ENCODE measurements at regions not wholly inside any gene's neighbourhood (a gene's known extent, or its start where the extent isn't known, plus 50 kb on each side); places are given as distances from the start of the nearest gene placed in this dataset.
A peak's percentile ranks its signal among the peaks of the same experiment; 100 is the strongest.
"Not testable (repeated sequence)": the region's sequence is repeated elsewhere in the genome, so short reads cannot be mapped to it uniquely, and the experiment has no call there.

- TF ChIP-seq CTCF (IDR thresholded peaks at IDR 0.05; ENCODE audit: low read depth, low read length), result peak; percentile 16
- no peak for TF ChIP-seq POLR2A (IDR thresholded peaks at IDR 0.05; ENCODE audit: extremely low read depth, insufficient read length)
- H3K4me3 ChIP-seq (ENCODE audit: low read depth, low read length), result no peak overlapping the region
- DNase-seq (ENCODE audit: low read depth), result no peak
Measured at GRCh38 chr5:28810751-28811136, 1772.4 kb upstream of the CDH9 start.

GRCh38 chr5:28809811-28810750 is 1771.7 kb upstream of the CDH9 start:
- H3K4me3 ChIP-seq (ENCODE audit: low read depth, low read length), result no peak overlapping the region
- TF ChIP-seq POLR2A (IDR thresholded peaks at IDR 0.05; ENCODE audit: extremely low read depth, insufficient read length), result no peak
- TF ChIP-seq CTCF (IDR thresholded peaks at IDR 0.05; ENCODE audit: low read depth, low read length), result no peak
- TF ChIP-seq MAX (IDR thresholded peaks at IDR 0.05; ENCODE audit: low read depth, low read length), result no peak
- no peak for TF ChIP-seq MYC (IDR thresholded peaks at IDR 0.05; ENCODE audit: low read depth, low read length)
- DNase-seq (ENCODE audit: low read depth), result no peak

- no peak for TF ChIP-seq CTCF (IDR thresholded peaks at IDR 0.05; ENCODE audit: low read depth, low read length)
- no peak for TF ChIP-seq MAX (IDR thresholded peaks at IDR 0.05; ENCODE audit: low read depth, low read length)
- TF ChIP-seq MYC (IDR thresholded peaks at IDR 0.05; ENCODE audit: low read depth, low read length), result no peak
- TF ChIP-seq POLR2A (IDR thresholded peaks at IDR 0.05; ENCODE audit: extremely low read depth, insufficient read length), result no peak
- H3K4me3 ChIP-seq (ENCODE audit: low read depth, low read length), result no peak overlapping the region
- DNase-seq (ENCODE audit: low read depth), result no peak
Measured at GRCh38 chr5:28808967-28809810, 1770.8 kb upstream of the CDH9 start.

- no peak for DNase-seq (ENCODE audit: low read depth)
- TF ChIP-seq POLR2A (IDR thresholded peaks at IDR 0.05; ENCODE audit: extremely low read depth, insufficient read length) (no peak), MYC (IDR thresholded peaks at IDR 0.05; ENCODE audit: low read depth, low read length) (no peak), CTCF (IDR thresholded peaks at IDR 0.05; ENCODE audit: low read depth, low read length) (no peak), MAX (IDR thresholded peaks at IDR 0.05; ENCODE audit: low read depth, low read length) (no peak)
Measured at GRCh38 chr5:28807195-28807729, 1768.9 kb upstream of the CDH9 start.

GRCh38 chr5:28799035-28799434 is 1760.6 kb upstream of the CDH9 start:
- H3K4me3 ChIP-seq (ENCODE audit: low read depth, low read length); DNase-seq (ENCODE audit: low read depth): not testable (repeated sequence)

More at GRCh38 chr5:28807195-28807729, 1768.9 kb upstream of the CDH9 start:
- no peak overlapping the region for H3K4me3 ChIP-seq (ENCODE audit: low read depth, low read length)

- no peak overlapping the region for H3K4me3 ChIP-seq (ENCODE audit: low read depth, low read length)
- TF ChIP-seq MYC (IDR thresholded peaks at IDR 0.05; ENCODE audit: low read depth, low read length) (no peak), MAX (IDR thresholded peaks at IDR 0.05; ENCODE audit: low read depth, low read length) (no peak), CTCF (IDR thresholded peaks at IDR 0.05; ENCODE audit: low read depth, low read length) (no peak), POLR2A (IDR thresholded peaks at IDR 0.05; ENCODE audit: extremely low read depth, insufficient read length) (no peak)
- no peak for DNase-seq (ENCODE audit: low read depth)
Measured at GRCh38 chr5:28788954-28789353, 1750.6 kb upstream of the CDH9 start.
